RWPE1 (cell line): ENCODE measurements at regions not wholly inside any gene's neighbourhood (a gene's known extent, or its start where the extent isn't known, plus 50 kb on each side); places are given as distances from the start of the nearest gene placed in this dataset.

Source experiments
- CTCF ChIA-PET: fragments of 350-600 bp; sonication (Branson Sonifier 250); formaldehyde crosslinking; extraction: SDS; loops from one replicate; lab custom pipeline; 2021; lab: Yijun Ruan, JAX
- POLR2A ChIA-PET: fragments of 400-600 bp; formaldehyde crosslinking; extraction: SDS; loops from one replicate; lab custom pipeline; 2020; ENCODE audit warnings: antibody characterized with exemption; ENCODE audit not compliant: low non-redundant PET; lab: Yijun Ruan, JAX
- DNase-seq: peaks from one replicate; pipeline ENCODE4 v3.0.0; 2012; ENCODE audit warnings: low spot score
- H3K27ac ChIP-seq: fragments of 450-650 bp; 2 replicates; pipeline ENCODE4 v1.5.1; 2017
- TF ChIP-seq, protein P1 (sequence below): fragments of 450-650 bp; conservative IDR thresholded peaks from 2 replicates; pipeline ENCODE4 v1.5.1; 2017; ENCODE audit warnings: low read depth, mild to moderate bottlenecking

DNA sequence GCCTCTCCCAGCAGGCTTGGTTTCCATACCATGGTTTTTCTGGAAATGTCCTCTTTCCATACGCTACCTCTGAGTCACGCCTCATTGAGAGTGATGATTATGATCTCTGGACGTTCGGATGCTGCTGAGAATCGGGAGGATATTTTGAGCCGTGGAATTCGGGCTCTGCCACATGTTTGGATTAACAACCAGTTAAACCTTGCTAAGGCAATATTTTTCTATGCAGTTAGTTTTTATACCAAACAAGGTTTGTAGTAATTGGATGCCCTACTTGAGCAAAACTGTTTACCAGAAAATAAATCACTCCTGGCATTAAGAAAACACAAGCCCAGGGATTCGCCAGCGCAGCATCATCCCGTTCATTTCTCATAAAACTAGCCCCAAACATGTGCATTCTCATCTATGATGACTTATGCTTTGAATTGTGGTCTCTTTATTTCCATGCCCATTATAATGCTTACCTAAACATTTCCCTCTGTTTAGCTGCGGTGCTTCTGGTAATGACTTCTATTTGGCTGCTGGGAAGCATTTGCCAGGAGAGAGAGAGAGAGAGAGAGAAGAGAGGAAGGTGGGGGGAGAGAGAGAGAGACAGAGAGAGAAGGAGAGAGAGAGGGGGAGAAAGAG is 198.9 kb downstream of the CLIC5 start:
- no peak overlapping the region for H3K27ac ChIP-seq
- TF ChIP-seq, protein P1, sequence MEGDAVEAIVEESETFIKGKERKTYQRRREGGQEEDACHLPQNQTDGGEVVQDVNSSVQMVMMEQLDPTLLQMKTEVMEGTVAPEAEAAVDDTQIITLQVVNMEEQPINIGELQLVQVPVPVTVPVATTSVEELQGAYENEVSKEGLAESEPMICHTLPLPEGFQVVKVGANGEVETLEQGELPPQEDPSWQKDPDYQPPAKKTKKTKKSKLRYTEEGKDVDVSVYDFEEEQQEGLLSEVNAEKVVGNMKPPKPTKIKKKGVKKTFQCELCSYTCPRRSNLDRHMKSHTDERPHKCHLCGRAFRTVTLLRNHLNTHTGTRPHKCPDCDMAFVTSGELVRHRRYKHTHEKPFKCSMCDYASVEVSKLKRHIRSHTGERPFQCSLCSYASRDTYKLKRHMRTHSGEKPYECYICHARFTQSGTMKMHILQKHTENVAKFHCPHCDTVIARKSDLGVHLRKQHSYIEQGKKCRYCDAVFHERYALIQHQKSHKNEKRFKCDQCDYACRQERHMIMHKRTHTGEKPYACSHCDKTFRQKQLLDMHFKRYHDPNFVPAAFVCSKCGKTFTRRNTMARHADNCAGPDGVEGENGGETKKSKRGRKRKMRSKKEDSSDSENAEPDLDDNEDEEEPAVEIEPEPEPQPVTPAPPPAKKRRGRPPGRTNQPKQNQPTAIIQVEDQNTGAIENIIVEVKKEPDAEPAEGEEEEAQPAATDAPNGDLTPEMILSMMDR: no peak
- ChIA-PET CTCF (no interaction called here), POLR2A (no interaction called here)
- no peak for DNase-seq

DNA sequence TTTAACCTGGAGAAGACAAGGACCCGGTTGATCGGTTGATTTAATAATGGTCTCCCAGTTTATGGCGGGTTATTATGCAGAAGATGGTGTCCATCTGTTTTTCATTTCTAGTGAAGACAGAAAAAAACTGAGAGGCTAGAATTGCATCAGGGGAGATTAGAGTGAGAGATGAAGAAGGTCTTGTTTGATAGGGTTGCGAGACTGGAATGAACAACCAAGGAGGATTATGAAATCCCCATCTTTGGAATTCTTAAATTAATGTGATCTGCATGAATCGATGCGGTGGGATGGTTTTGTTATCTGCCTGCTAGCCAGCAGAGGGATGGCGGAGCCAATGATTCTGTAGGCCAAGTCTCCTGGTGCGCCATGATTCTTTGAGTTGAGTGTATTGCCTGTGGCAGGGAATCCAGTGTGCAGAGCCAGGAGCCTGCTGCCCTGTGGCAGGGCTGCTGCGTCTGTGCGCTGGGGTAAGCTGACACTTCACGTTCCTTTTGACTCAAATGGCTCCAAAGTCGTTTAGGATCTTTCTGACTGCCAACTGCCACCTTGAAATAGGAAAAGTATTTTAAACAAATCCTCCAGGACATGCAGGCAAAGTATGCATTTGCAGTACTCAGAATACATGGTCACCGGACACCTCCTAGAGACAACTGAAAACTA is 200.1 kb downstream of the CLIC5 start:
- CTCF ChIA-PET: interaction anchor here (0.7 kb wide), 1 partner anchor 11 kb away, joined by 4 read pairs; no protein-coding TSS in a partner anchor

DNA sequence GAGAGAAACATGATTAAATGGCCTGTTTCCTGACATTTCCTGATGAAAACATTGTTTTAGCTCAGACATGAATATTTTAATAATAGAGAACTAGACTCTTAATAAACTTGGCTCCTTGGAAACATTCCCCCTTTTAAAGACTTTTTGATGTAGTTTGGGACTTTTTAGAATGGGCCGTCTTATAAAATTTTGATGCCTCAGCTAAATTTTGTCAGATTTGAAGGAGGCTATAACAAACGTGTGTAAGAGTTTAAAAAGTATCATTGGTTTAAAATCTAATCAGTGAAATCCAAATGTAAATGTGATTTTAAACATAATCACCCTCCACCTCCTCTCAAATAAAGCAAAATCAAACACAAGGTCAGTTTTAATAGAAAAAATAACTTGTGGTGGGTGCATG is 200.9 kb downstream of the CLIC5 start:
- TF ChIP-seq, protein P1: no peak
- H3K27ac ChIP-seq: no peak overlapping the region
- ChIA-PET CTCF (interaction anchor here (0.7 kb wide), 1 partner anchor 11 kb away, joined by 4 read pairs; no protein-coding TSS in a partner anchor), POLR2A (no interaction called here)
- no peak for DNase-seq

More for the DNA sequence above, 200.1 kb downstream of the CLIC5 start:
- DNase-seq: no peak
- POLR2A ChIA-PET: no interaction called here
- TF ChIP-seq, protein P1: no peak
- H3K27ac ChIP-seq: no peak overlapping the region

DNA sequence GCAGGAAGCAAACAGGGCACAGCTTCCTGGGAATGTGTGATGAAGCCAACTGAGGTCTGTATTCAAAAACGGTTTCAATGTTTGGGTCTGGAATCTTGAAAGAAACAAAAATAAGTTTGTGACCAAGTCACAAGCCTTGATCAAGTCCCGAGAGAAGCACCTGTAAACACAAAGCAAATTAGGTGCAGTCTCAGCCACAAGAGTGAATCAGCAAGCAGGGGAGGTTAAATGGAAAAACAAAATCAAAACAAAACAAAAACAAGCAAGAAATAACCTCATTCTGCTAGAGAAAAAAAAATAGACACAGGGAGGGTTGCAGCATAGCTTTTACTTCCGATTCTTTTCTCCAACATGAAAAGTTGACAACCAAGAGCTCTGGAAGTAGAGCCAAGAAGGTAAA is 201.7 kb downstream of the CLIC5 start:
- CTCF ChIA-PET: interaction anchor here (0.8 kb wide), 1 partner anchor 598 kb away, joined by 3 read pairs; no protein-coding TSS in a partner anchor
- POLR2A ChIA-PET: no interaction called here
- TF ChIP-seq, protein P1: no peak
- H3K27ac ChIP-seq: no peak overlapping the region
- DNase-seq: no peak

DNA sequence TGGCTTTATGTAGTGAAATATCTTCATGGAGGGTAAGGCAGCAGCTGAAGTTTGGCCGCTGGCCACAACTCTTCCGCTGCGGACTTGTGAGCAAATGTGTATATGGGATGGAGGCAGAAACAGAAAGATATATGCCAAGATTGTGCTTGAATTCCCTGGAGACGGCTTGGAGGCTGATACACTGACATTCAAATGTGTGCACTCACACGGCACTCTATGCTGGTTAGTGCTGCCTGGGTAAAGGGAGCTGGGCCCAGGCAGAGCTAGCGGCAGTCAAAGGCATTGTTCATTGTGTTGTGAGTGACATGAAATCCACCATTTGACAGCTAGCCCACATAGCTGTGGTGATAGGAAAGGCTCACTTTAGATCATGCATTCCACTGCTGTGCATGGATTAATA is 202.7 kb downstream of the CLIC5 start:
- H3K27ac ChIP-seq: no peak overlapping the region
- TF ChIP-seq, protein P1: no peak
- ChIA-PET POLR2A (interaction anchor here (0.6 kb wide), 1 partner anchor 14 kb away, joined by 3 read pairs; no protein-coding TSS in a partner anchor), CTCF (no interaction called here)
- no peak for DNase-seq

DNA sequence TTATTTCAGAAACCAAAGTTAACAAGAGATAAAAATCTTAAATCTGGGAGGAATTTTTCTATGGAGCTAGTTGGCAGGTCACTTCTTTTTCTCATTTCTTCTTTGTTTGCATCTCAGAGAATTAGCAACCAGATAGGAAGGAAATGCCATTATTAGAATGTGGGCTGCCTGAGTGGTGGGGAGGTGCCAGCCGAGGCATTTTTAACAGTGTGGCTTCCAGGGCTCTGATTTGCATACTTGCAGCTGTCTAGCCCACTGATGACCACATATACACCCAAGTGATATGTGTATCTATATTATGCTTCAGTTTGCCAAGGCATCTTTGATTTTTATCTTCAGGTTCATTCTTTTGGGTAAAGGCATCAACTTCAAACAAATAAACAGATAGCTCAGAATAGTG is 206.7 kb downstream of the CLIC5 start:
- DNase-seq: no peak
- ChIA-PET POLR2A (no interaction called here), CTCF (no interaction called here)
- H3K27ac ChIP-seq: no peak overlapping the region
- TF ChIP-seq, protein P1: no peak
